Gastroesophageal sphincter (tissue), 3 donors: ENCODE measurements at regions not wholly inside any gene's neighbourhood (a gene's known extent, or its start where the extent isn't known, plus 50 kb on each side); places are given as distances from the start of the nearest gene placed in this dataset.

Source experiments
- EP300 ChIP-seq: sonication (generic); formaldehyde crosslinking; IDR thresholded peaks from one replicate; pipeline ENCODE4 v1.6.1; 2017; ENCODE audit warnings: antibody characterized with exemption, mild to moderate bottlenecking
- POLR2A ChIP-seq, 2 donors: fragments of 450-650 bp; IDR thresholded peaks; one replicate each; pipeline ENCODE4 v1.6.1; 2017; ENCODE audit warnings: antibody characterized with exemption in 2 of 2, mild to moderate bottlenecking in 2 of 2, moderate library complexity in 1 of 2
- POLR2AphosphoS5 ChIP-seq: sonication (generic); formaldehyde crosslinking; IDR thresholded peaks from one replicate; pipeline ENCODE4 v1.6.1; 2017; ENCODE audit warnings: antibody characterized with exemption
- TF ChIP-seq, protein P1 (sequence below), 4 experiments: fragments of 200-600 bp in 2 of 4; fragments of 450-650 bp in 2 of 4; sonication (generic) in 1 of 4; IDR thresholded peaks; one replicate each; pipeline ENCODE4 v1.5.1; 2017 to 2019; ENCODE audit warnings: antibody characterized with exemption in 4 of 4, mild to moderate bottlenecking in 2 of 4, moderate library complexity in 2 of 4

DNA sequence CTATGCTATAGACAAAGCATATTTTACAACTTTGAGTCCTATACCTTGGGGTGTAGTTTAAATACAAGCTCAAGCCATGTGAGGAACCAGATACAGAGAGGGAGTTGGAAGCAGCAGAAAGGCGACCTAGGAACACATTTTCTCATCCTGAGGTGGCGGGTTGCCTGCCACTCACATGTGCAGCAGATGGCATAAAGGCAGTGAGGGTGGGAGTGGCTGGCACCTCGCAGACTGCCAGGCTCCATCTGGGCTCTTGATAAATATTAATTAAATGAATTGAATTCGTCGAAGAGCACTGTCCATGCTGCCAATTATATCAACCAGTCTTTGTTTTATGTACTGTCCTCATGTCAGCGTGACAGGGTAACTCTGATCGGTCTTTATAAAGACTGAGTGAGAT is 79.0 kb upstream of the SEMA3C start:
- TF ChIP-seq, protein P1, sequence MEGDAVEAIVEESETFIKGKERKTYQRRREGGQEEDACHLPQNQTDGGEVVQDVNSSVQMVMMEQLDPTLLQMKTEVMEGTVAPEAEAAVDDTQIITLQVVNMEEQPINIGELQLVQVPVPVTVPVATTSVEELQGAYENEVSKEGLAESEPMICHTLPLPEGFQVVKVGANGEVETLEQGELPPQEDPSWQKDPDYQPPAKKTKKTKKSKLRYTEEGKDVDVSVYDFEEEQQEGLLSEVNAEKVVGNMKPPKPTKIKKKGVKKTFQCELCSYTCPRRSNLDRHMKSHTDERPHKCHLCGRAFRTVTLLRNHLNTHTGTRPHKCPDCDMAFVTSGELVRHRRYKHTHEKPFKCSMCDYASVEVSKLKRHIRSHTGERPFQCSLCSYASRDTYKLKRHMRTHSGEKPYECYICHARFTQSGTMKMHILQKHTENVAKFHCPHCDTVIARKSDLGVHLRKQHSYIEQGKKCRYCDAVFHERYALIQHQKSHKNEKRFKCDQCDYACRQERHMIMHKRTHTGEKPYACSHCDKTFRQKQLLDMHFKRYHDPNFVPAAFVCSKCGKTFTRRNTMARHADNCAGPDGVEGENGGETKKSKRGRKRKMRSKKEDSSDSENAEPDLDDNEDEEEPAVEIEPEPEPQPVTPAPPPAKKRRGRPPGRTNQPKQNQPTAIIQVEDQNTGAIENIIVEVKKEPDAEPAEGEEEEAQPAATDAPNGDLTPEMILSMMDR (IDR thresholded peaks at IDR 0.05): no peak
- no peak for TF ChIP-seq POLR2A (IDR thresholded peaks at IDR 0.05)
- no peak for TF ChIP-seq POLR2AphosphoS5
- TF ChIP-seq EP300: no peak
